DMS114 treated with DMSO at 0.1 percent for 48 hours (cell line): ENCODE measurements at regions not wholly inside any gene's neighbourhood (a gene's known extent, or its start where the extent isn't known, plus 50 kb on each side); places are given as distances from the start of the nearest gene placed in this dataset.

Experiments
- DNase-seq: peaks from one replicate; lab custom pipeline; 2025; ENCODE audit not compliant: unreplicated experiment; lab: John Stamatoyannopoulos, UW

GRCh38 chr2:13572466-13572865, 855.7 kb downstream of the TRIB2 start:
- no peak for DNase-seq

GRCh38 chr2:13574831-13575230, 858.1 kb downstream of the TRIB2 start:
- DNase-seq: no peak

- no peak for DNase-seq
Measured at GRCh38 chr2:13576406-13577036, 859.8 kb downstream of the TRIB2 start.

- DNase-seq: no peak
Measured at GRCh38 chr2:13578547-13578946, 861.8 kb downstream of the TRIB2 start.

GRCh38 chr2:13581471-13581870, 864.7 kb downstream of the TRIB2 start:
- DNase-seq: no peak

GRCh38 chr2:13583609-13584008, 866.9 kb downstream of the TRIB2 start:
- DNase-seq: no peak

- no peak for DNase-seq
Measured at GRCh38 chr2:13584020-13584419, 867.3 kb downstream of the TRIB2 start.

GRCh38 chr2:13585732-13586131, 869.0 kb downstream of the TRIB2 start:
- DNase-seq: no peak

GRCh38 chr2:13596233-13596632, 879.5 kb downstream of the TRIB2 start:
- no peak for DNase-seq

- DNase-seq: no peak
Measured at GRCh38 chr2:13597176-13597575, 880.4 kb downstream of the TRIB2 start.

- no peak for DNase-seq
Measured at GRCh38 chr2:13601506-13601905, 884.8 kb downstream of the TRIB2 start.

GRCh38 chr2:13604951-13605661, 888.4 kb downstream of the TRIB2 start:
- DNase-seq: no peak

- no peak for DNase-seq
Measured at GRCh38 chr2:13607139-13607538, 890.4 kb downstream of the TRIB2 start.

- no peak for DNase-seq
Measured at GRCh38 chr2:13611939-13612338, 895.2 kb downstream of the TRIB2 start.

GRCh38 chr2:13616059-13616458, 899.3 kb downstream of the TRIB2 start:
- no peak for DNase-seq

- DNase-seq: no peak
Measured at GRCh38 chr2:13616616-13617015, 899.9 kb downstream of the TRIB2 start.

- no peak for DNase-seq
Measured at GRCh38 chr2:13628122-13628521, 911.4 kb downstream of the TRIB2 start.

GRCh38 chr2:13638181-13638580, 921.4 kb downstream of the TRIB2 start:
- no peak for DNase-seq

GRCh38 chr2:13649918-13650317, 933.2 kb downstream of the TRIB2 start:
- no peak for DNase-seq

- no peak for DNase-seq
Measured at GRCh38 chr2:13650586-13651180, 933.9 kb downstream of the TRIB2 start.

GRCh38 chr2:13651684-13652131, 935.0 kb downstream of the TRIB2 start:
- no peak for DNase-seq

GRCh38 chr2:13652531-13653313, 936.0 kb downstream of the TRIB2 start:
- no peak for DNase-seq
